ENCODE measurements at regions not wholly inside any gene's neighbourhood (a gene's known extent, or its start where the extent isn't known, plus 50 kb on each side); places are given as distances from the start of the nearest gene placed in this dataset.

DNA sequence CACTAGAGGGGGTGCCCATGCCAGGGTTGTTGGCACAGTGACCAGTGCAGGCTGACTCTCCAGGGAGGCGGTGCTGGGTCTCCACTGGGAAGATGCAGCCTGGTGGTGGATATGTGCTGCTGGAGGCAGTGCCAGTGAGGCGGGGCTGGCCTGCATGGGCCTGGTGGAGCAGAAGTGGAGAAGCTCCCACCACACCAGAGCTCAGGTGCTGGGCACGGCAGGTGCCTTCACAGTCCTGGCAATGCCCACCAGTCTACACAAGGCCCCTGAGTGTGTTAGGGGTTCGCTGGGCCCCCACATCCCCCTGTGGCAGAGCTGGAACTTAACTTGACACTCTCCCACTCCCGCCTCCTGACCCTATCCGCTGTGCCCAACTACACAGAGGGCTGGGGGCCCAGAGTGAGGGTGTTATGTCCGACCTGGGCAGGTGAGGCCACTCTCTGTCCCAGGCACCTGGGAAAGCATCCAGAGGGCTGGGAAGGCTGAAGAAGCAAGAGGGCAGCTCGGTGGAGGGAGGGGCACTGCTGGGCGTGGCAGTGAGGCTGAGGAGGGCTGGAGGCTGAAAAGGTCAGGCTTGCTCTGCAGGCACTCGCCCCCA lies 102.4 kb upstream of the B3GAT1 start:
- Histone ChIP-seq H3K4me3 (no peak overlapping the region), H3K4me1 (no peaks in the 10 kb centered on the region), H3K27ac (no peak overlapping the region), H3K27me3 (no peaks in the 10 kb centered on the region), H3K36me3 (no peaks in the 10 kb centered on the region), H3K9me3 (no peaks in the 10 kb centered on the region)
- DNase-seq (no peak), ATAC-seq (no peak)
- in situ Hi-C loops (cut with MboI; ENCODE audit: low sequenced_read_pairs in 4 of 4): no loop called here
- no peak for TF ChIP-seq CTCF (IDR thresholded peaks at IDR 0.05 in 4 of 5, conservative IDR thresholded peaks at IDR 0.05 in 1 of 5)
- TF ChIP-seq POLR2A (IDR thresholded peaks at IDR 0.05): no peak
- intact Hi-C loops (cut with DNase I; ENCODE audit: low total_unique reads): no loop called here

DNA sequence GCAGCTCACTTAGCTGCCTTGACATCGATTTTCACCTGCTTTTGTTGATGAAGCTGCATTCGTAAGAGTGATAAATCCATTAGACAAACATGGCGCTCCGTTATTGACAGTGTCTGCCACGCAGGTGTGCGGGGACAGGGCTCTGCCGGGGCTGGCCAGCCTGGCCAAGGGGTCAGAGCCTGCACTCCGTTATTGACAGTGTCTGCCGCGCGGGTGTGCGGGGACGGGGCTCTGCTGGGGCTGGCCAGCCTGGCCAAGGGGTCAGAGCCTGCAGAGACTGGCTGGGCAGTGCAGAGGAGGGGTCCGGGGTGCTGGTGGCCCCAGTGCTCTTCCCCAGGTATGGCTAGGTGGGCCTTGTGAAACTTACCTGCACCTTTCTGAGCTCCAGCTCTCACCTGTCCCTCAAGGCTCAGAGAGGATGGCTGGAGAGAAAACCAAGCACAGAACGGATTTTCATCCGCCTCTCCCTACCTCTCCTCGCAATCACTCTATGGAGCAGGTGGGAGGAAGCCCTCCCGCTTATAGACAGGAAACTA lies 101.6 kb upstream of the B3GAT1 start:
- no peak for DNase-seq
- no peak overlapping the region for H3K27ac ChIP-seq
- no peaks in the 10 kb centered on the region for H3K4me1 ChIP-seq
- no peak overlapping the region for H3K4me3 ChIP-seq
- H3K36me3 ChIP-seq: no peaks in the 10 kb centered on the region
- H3K9me3 ChIP-seq: no peaks in the 10 kb centered on the region
- TF ChIP-seq CTCF (IDR thresholded peaks at IDR 0.05 in 4 of 5, conservative IDR thresholded peaks at IDR 0.05 in 1 of 5) (no peak), POLR2A (IDR thresholded peaks at IDR 0.05) (no peak)
- no peak for ATAC-seq
- intact Hi-C loops (cut with DNase I; ENCODE audit: low total_unique reads) (no loop called here), in situ Hi-C loops (cut with MboI; ENCODE audit: low sequenced_read_pairs in 4 of 4) (no loop called here)
- H3K27me3 ChIP-seq: no peaks in the 10 kb centered on the region

- in situ Hi-C loops (cut with MboI; ENCODE audit: low sequenced_read_pairs in 4 of 4): no loop called here
These were observed 100.8 kb upstream of the B3GAT1 start for GRCh38 chr11:134512571-134513538.

GRCh38 chr11:134512061-134512460 lies 100.0 kb upstream of the B3GAT1 start:
- Histone ChIP-seq H3K27me3 (no peaks in the 10 kb centered on the region), H3K4me1 (no peaks in the 10 kb centered on the region), H3K36me3 (no peaks in the 10 kb centered on the region), H3K9me3 (no peaks in the 10 kb centered on the region), H3K4me3 (no peak overlapping the region), H3K27ac (no peak overlapping the region)
- ATAC-seq: no peak
- intact Hi-C loops (cut with DNase I; ENCODE audit: low total_unique reads) (no loop called here), in situ Hi-C loops (cut with MboI; ENCODE audit: low sequenced_read_pairs in 4 of 4) (no loop called here)
- TF ChIP-seq POLR2A (IDR thresholded peaks at IDR 0.05): no peak
- no peak for TF ChIP-seq CTCF (IDR thresholded peaks at IDR 0.05 in 4 of 5, conservative IDR thresholded peaks at IDR 0.05 in 1 of 5)
- no peak for DNase-seq

More at GRCh38 chr11:134512571-134513538, 100.8 kb upstream of the B3GAT1 start:
- Histone ChIP-seq H3K36me3 (no peaks in the 10 kb centered on the region), H3K27ac (no peak overlapping the region), H3K4me3 (no peak overlapping the region), H3K4me1 (no peaks in the 10 kb centered on the region), H3K9me3 (no peaks in the 10 kb centered on the region), H3K27me3 (no peaks in the 10 kb centered on the region)
- intact Hi-C loops (cut with DNase I; ENCODE audit: low total_unique reads): no loop called here
- ATAC-seq: no peak
- DNase-seq: no peak
- no peak for TF ChIP-seq CTCF (IDR thresholded peaks at IDR 0.05 in 4 of 5, conservative IDR thresholded peaks at IDR 0.05 in 1 of 5)
- no peak for TF ChIP-seq POLR2A (IDR thresholded peaks at IDR 0.05)
